ENCODE measurements at regions not wholly inside any gene's neighbourhood (a gene's known extent, or its start where the extent isn't known, plus 50 kb on each side); places are given as distances from the start of the nearest gene placed in this dataset.

DNA sequence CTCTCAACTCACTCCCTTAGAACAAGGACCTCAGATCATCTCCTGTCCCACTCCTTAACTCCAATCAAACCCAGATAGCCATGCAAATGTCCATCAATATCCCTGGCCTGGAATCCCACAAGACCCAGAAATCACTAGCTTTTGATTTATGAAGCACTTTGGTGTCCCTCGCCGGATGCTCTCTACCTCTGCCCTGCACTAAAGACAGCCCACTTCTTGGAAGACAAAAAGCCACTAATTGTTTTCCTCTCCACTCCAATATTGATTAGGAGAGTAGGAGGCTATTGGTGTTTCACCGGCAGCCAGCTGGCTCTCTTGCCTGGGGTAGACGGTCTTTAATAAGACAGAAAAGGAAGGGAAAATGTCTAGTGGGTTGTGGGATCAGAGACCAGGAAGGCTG lies 221.2 kb downstream of the BUD13 start:
- DNase-seq: no peak

DNA sequence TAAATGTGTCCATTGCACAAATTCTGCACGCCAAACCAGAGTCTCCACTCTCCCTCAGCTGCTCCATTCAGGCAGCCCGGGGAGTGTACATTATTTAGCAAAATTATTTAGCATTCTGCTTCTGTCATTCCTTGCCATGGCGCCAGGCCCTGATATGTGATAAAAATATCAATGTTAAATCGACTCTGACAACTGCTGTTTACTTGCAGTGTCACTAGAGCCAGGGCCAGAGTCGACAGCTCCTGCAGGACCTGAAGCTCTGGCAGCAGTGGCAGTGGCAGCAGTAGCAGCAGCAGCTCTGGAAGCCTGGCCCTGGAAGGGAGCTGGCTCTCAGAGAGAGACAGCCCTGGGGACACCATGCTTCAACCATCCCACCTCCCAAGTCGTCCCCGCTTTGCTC lies 224.5 kb downstream of the BUD13 start:
- DNase-seq: no peak

DNA sequence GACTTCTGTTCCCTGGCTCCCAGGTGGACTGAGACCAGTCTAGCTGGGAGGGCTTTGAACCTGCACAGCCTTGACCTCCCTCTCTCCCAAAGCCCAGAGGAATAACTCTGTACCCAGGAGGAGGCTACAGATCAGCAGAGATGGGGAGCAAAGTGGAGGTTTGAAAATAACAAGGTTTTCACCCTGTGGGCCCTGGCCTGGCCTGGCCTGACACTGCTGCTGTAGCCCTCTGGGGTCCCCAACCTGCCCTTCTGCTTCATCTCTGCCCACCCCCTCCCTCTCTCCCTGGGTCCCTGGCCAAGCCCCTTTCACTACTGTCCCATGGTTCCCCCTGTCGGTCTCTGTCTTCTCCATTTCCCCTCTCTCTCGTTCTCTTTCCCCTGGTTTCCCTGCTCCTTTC lies 225.2 kb downstream of the BUD13 start:
- no peak for DNase-seq

DNA sequence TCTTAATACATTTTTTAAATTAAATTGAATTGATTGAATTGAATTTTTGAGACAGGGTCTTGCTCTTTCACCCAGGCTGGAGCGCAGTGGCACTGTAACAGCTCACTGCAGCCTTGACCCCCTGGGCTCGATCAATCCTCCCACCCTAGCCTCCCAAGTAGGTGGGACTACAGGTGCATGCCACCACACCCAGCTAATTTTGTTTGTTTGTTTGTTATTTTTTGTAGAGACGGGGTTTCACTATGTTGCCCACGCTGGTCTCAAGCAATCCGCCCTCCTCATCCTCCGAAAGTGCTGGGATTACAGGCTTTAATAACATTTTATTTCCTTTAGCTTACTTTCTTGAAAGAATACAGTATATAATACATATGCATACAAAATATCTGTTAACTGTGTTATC lies 226.9 kb downstream of the BUD13 start:
- DNase-seq: no peak

DNA sequence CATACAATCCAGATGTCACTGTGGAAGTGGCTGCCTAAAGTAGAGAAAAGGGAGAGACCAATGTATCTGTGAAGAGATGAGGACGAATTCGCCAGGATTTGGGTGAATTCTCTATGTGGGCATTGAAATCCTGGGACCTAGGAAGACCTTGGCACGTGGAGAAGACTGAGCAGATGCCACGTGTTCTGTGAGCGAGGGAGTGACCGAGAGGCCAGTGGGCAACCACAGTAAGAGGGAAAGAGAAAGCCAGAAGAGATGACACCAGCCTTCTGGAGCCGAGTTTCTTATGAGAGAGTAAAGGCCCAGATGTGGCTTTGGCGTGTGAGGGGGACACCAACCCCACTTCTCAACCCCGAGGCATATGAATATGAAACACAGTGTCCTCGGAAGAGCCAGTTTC lies 228.1 kb downstream of the BUD13 start:
- DNase-seq: no peak

DNA sequence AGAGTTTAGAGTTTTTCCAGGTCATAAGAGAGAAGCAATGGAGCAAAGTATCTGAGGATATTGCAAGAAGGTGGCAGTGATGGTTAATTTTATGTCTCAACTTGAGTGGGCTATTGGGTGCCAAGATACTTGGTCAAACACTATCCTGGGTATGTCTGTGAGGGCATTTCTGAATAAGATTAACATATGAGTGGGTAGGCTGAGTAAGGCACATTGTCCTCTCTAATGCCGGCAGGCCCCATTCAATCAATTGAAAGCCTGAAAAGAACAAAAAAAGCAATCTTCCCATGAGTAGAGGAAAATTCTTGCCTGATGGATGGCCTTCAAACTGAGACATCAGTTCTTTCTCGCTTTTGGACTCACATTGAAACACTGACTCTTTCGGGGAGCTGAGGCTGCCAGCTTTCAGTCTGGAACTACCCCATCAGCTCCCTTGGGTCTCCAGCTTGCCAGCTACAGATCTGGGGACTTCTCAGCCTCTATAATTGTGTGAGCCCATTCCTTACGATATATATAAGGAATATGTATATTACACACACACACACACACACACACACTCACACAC lies 228.8 kb downstream of the BUD13 start:
- DNase-seq: no peak

DNA sequence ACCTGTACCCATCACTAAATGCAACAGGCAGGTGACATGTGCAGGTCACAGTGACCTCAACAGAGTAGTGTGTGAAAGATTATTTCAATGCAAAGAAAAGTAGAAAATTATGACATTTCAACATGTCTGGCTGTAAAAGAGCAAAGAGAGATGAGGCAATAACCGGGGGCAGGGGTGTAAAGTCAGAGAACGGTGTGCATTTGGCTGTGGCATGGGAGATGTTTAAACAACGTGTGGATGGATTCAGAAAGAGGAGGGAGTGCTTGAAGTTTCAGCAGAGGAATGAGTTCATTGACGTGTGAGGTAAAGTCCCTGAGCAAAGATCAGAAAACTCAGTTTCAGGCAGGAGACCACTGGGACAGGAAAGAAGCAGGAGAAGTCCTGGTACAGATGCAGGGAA lies 229.7 kb downstream of the BUD13 start:
- no peak for DNase-seq

DNA sequence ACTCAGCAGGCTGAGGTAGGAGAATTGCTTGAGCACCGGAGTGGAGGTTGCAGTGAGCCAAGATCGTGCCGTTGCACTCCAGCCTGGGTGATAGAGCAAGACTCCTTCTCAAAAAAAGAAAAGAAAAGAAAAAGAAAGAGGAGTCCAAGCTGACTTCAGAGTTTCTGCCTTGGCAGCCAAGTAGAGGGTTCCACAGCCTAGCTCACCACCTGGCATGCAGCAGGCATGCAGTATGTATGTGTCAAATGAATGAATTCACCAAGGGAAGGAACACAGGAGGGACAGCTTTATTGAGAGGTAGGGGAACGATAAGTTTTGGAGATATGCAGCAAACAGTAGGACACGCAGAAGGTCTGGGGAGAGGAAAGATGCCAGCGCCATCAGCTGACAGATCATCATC lies 230.4 kb downstream of the BUD13 start:
- DNase-seq: no peak

DNA sequence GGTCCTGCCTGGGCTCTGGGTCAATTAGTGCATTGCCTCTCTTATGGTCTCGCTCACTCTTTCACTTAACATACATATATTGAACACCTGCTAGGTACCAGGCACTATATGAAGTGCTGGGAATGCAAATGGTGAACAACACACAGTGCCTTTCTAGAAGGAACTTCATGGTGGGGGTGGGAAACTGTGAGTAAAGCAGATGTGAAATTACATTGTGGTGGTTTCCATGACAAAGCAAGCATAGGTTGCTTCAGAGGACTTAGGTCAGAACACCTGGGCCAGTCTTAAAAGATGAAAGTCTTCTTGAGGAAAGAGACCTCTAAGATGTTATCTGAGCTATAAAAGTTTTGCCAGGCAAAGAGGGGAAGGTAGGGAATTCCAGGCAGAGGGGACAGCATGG lies 231.3 kb downstream of the BUD13 start:
- DNase-seq: no peak

DNA sequence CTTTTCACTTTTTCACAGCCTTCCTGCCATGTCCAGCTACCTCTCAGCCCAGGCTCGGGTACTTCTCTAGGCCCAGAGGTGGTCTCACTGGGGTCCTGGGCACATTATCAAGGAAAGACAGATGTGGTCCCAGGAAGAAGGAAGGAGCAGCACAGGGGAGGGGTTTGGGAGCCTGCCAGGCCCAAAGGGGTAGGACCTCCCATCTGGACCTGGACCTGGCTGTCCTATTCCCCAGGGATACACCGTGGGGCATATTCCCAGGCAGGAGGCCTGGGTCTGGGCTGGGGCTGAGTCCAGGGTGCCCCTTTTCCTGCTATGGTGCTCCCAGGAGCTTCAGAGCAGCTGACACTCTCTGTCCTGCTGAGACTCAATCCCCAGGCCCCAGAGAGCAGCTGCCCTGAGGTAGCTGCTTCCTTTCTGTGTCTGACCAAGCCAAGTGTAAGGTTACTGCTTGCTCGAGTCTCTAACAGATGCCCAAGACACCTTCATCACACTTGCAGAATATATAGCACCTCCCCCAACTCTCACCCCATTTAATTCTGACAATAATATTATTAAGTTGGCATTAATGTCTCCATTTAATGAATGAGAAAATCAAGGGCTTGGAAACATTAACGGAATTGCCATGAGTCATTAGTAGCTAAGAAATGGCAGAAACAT lies 232.0 kb downstream of the BUD13 start:
- no peak for DNase-seq

DNA sequence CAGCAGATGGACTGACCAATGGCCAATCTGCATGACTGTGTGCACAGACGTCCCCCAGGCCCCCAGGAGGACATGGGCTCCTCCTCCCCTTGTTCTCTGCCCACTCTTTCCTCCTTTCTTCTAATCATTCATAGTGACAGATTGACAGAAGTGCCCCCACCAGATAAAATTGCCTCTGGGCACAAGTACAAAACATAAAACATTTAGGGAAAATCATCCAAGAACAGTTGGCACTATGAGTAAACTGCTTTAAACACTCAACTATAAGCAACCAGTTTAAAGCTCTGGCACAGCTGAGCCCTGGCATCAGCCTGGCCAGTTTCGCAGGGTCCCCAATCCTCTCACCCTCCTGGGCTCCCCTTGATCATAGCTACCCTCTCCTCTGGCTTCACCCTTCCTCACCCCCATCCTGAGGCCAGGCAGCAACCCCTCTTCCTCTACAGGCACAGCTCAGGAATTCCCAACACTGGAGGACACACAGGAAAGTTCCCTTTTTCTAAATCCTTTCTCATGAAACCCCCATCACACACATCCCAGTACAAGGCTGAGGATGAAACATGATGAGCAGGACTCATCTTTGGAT lies 232.9 kb downstream of the BUD13 start:
- DNase-seq: no peak

DNA sequence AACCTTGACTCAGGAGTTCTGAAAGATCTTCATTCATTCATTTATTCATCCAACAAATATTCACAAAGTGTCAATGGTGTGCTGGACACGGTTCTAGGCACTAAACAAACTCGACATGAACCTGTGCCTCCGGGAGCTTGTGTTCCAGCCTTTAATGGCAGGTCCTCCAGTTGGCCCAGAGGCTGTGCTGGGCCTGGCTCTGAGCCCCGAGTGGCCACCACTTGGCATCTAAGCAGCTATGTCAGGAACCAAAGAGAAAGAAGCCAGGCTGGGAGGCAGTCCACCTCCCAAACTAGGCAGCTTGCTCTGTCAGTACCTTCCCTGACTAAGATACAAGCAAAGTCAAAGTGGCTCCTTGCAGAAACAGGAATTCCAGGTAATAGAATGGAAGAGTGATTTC lies 233.6 kb downstream of the BUD13 start:
- DNase-seq: no peak

DNA sequence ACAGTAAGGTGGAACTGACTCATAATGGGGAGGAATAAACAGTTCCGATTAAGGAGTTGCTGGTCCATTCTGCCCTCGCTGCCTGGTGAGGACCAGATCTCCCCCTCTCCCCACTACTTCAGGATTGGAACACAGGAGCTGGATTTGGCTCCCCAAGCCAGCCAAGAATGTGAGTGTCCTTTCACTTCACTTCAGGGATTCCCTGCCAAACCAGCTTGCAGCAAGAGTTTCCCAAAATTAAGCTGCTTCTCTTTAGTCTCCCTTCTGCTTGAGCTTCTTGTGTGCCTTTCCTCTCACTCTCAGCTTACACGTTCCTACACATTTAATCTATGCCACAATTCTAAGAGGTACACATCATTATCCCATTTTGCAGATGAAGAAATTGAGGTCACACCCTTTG lies 234.1 kb downstream of the BUD13 start:
- no peak for DNase-seq

DNA sequence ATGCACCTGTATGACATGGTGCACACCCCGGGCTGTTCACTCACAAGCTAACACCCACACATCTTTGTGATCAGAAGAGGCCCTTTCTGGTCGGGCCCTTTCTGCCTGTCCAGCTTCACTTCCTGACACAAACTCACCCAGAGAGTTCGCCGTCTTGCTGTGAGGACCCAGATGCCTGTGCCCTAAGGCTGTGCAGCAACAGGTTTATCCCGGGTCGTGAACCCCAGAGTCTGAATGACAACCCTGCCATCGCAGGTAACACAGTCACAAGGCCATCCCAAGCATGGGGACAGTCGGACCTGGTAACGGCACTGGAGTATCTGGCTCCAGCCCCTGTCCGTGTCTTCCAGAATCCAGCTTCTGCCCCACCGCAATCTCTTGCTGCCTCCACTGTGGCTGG lies 235.1 kb downstream of the BUD13 start:
- no peak for DNase-seq

DNA sequence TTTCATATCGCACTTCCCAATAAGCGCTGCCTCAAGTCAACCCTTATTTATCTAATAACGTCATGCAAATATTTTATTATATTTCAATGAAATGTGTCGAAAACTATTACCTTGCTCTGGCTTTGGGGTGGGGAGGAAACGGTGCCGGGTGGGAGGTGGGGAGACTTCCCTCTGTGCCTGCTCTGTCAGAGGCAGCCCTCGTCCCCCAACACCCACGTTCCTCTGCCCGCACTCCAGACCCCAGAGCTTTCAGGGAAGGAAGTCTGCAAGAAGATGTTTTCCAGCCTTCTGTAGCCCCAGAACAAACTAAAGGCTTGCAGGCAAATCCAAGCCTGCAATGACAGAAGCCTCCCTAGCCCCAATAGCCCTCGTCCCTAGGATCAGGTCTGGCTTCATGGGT lies 235.7 kb downstream of the BUD13 start:
- DNase-seq: no peak

DNA sequence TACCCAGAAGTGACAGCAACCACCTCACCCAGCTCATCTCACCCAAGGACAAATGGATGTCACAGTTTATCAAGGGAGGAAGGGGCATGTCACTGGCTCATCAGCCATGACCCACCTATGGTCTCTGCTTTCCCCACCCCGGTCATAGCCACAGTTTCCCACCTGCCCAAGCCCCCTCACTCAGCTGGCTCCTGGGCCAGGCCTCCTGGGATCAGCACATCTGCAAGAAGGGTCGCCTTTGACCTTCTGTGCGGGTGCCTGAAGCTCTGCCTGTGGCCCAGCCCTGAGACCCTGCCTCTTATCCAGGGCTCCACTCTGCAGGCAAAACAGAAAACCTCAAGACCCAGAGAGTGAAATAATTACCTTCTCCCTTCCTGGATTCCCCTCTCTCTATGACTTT lies 236.4 kb downstream of the BUD13 start:
- no peak for DNase-seq

DNA sequence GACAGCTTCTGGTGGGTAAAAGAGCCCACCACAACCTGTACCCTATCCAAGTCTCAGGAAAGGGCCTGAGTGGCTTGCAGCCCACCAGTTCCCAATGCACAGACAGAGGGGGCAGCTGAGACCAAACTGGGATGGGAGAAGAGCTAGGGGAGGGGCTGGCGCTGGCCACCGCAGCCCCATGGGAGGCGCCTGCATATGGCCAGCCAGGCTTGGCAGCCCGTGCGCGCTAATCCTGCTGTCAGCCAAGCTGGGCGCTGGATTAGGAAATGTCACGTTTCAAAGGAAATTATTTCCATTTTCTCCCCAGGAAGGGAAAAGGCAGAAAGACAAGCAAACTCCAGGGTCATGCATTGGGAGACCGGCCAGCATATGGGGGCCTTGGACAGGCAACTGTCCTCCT lies 236.8 kb downstream of the BUD13 start:
- no peak for DNase-seq

DNA sequence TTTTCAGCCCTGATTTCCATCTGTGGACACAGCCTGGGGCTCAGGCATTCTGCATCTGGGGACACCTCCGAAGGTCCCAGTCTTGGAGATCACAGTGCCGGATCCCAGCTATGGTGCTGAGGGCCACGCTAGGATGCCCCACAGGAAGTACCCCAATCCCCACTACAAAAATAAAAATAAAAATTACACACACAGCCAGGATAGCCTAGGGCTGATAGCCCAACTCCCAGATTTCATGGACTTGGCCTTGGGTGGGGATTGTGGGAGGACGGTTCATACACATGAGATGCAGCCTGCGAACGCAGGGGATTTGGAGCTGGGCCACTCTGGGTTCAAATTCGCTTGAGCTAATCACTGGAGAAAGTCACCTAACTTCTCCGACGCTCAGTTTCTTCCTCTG lies 237.7 kb downstream of the BUD13 start:
- no peak for DNase-seq

DNA sequence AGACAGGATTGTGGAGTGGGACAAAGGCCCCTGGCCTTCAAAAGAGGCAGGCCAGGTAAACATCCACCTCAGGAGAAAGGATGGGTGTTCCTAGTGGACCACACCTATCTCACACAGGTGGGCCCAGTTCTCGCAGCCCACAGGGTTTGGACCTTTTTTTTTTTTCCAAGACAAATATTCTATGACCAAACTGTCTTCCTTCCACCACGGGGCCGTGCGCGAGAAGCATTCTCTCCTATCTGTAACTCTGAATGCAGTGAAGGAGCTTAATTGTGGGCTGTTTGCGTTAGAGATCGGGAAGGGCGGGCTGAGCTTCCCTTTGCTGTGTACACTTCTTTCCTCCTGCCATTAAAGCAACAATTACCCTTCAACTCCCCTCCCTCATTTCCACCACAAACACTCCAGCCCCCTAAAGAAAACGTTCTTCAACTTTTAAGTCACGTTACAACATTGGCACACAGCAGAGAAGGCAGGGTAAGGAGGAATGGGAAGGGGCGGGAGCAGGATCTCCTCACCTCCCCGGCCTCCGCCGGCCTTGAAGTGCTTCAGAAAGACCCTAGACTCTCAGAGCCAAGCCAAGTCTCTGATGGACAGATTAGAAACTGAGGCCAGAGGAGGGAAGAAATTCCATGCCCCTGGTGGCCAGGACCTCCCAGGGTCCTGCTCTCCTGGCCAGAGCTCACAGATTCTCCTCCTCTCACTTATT lies 238.4 kb downstream of the BUD13 start:
- DNase-seq: no peak

DNA sequence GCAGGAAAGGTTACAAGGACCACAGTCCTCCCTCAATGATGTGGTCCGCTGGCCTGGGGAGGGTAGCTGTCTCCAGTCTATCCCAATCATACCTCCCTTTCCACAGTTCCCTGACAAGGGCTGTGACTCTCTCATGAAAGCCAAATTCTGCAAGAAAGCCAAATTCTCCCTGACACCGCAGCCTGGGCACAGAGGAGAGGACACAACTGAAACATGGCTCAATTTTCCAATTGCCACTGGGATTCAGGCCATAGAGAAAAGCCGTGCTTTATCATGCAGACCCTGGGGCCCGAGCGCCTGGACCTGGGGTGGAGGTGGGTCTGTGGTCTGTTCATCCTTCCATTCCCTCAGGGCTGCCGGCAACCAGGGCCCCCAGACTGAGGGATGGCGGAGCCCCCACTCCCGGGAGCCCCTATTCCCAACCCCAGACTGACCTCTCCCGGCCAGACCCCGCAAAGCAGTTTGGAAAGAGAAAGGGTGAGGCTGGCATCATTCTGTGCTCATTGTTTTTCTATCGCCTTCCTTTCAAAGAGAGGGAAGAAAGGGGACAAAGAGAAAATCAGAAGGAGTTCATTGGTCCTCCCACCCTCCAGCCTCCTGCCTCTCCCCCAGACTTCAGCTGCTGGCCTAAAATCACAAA lies 239.5 kb downstream of the BUD13 start:
- no peak for DNase-seq

DNA sequence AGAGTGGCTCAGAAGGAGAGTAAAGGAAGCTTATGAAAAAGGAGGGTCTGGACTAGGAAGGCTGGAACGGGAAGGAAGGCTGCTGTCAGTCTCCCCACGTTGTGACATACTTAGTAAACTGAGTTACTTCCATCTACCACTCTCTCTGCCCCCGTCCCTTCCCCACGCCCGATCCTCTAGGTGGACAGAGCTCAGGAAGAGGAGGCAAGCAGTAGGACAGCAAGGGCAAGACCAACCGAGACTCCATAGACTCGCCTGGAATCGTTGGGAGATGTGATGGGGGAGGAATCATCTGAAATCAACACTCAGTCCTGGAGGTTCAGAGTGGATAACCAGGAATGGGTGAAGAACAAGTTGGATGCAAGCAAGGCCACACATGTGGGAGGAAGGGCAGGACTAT lies 240.7 kb downstream of the BUD13 start:
- no peak for DNase-seq

DNA sequence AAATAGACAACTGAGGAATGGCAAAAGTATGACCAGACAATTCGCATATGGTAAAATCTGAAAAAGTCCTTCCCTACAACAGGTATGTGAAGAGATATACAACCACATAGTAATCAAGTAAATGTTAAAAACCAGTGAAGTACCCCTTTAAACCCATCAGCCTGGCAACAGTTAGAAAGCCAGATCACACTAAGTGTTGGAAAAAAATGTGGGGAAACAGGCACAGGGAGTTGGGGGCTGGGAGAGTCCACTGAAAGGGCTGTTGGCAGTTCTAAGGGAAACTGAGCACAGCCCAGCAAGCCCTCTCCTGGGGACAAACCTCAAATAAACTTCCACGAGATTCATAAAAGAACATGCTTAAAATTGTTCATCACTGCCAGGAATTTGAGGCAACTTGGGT lies 242.1 kb downstream of the BUD13 start:
- no peak for DNase-seq

DNA sequence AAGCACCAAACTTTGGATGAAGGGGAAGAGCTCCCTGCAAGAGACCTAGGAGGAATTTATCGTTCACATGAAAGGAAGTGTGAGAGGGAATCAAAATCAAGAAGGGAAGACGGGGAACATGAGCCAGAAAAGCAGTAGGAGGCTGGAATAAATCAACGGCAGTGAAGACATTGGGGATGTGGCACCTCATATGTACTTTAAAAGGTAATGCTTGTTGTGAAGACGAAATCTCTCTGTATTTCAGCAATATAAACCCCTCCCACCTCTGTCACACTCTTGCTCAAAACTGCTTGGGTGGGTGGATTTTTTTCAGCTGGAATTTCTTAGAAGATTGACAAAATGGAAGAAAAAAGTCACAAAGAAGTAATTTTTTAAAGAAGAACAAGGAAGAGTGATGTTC lies 243.5 kb downstream of the BUD13 start:
- no peak for DNase-seq

All from CD4-positive, alpha-beta T cell treated with Interferon alpha-2 for 1 hour (primary cell).